ENCODE measurements at regions not wholly inside any gene's neighbourhood (a gene's known extent, or its start where the extent isn't known, plus 50 kb on each side); places are given as distances from the start of the nearest gene placed in this dataset.

GRCh38 chr14:97218691-97219430 lies 421.7 kb downstream of the VRK1 start:
- TF ChIP-seq CEBPB (IDR thresholded peaks at IDR 0.05): no peak
- no peak for TF ChIP-seq FOXM1 (IDR thresholded peaks at IDR 0.05; ENCODE audit: borderline replicate concordance, low read depth)

GRCh38 chr14:97219431-97220017 lies 422.3 kb downstream of the VRK1 start:
- TF ChIP-seq RAD21 (IDR thresholded peaks at IDR 0.05; ENCODE audit: low read depth) (no peak), TCF12 (IDR thresholded peaks at IDR 0.05; ENCODE audit: low read depth) (no peak), FOXM1 (IDR thresholded peaks at IDR 0.05; ENCODE audit: borderline replicate concordance, low read depth) (no peak), REST (IDR thresholded peaks at IDR 0.05; ENCODE audit: low read depth) (no peak)

- no peak for TF ChIP-seq TCF12 (IDR thresholded peaks at IDR 0.05; ENCODE audit: low read depth)
- TF ChIP-seq TAF1 (IDR thresholded peaks at IDR 0.05; ENCODE audit: low read depth): no peak
- no peak for TF ChIP-seq NFIC (IDR thresholded peaks at IDR 0.05)
- TF ChIP-seq YY1 (IDR thresholded peaks at IDR 0.05; ENCODE audit: low read depth): no peak
- no peak for TF ChIP-seq USF1 (IDR thresholded peaks at IDR 0.05)
- no peak for TF ChIP-seq RAD21 (IDR thresholded peaks at IDR 0.05; ENCODE audit: low read depth)
Observed at GRCh38 chr14:97221572-97222285, 424.5 kb downstream of the VRK1 start.

- TF ChIP-seq ZBTB7A (IDR thresholded peaks at IDR 0.05; ENCODE audit: low read depth) (no peak), EGR1 (IDR thresholded peaks at IDR 0.05) (no peak), EP300 (IDR thresholded peaks at IDR 0.05; ENCODE audit: borderline replicate concordance) (no peak), NFIC (IDR thresholded peaks at IDR 0.05) (no peak), FOXM1 (IDR thresholded peaks at IDR 0.05; ENCODE audit: borderline replicate concordance, low read depth) (no peak), RAD21 (IDR thresholded peaks at IDR 0.05; ENCODE audit: low read depth) (no peak), TCF12 (IDR thresholded peaks at IDR 0.05; ENCODE audit: low read depth) (no peak), USF1 (IDR thresholded peaks at IDR 0.05) (no peak), TEAD4 (IDR thresholded peaks at IDR 0.05) (no peak), CREB1 (IDR thresholded peaks at IDR 0.05; ENCODE audit: low read depth) (no peak), YY1 (IDR thresholded peaks at IDR 0.05; ENCODE audit: low read depth) (no peak), REST (IDR thresholded peaks at IDR 0.05; ENCODE audit: low read depth) (no peak), TAF1 (IDR thresholded peaks at IDR 0.05; ENCODE audit: low read depth) (no peak), CEBPB (IDR thresholded peaks at IDR 0.05) (no peak), MAX (IDR thresholded peaks at IDR 0.05) (no peak)
Observed at GRCh38 chr14:97224016-97224415, 426.8 kb downstream of the VRK1 start.

GRCh38 chr14:97230051-97230450 lies 432.9 kb downstream of the VRK1 start:
- TF ChIP-seq USF1 (IDR thresholded peaks at IDR 0.05) (no peak), MAX (IDR thresholded peaks at IDR 0.05) (no peak), EGR1 (IDR thresholded peaks at IDR 0.05) (no peak), TCF12 (IDR thresholded peaks at IDR 0.05; ENCODE audit: low read depth) (no peak), REST (IDR thresholded peaks at IDR 0.05; ENCODE audit: low read depth) (no peak), FOXM1 (IDR thresholded peaks at IDR 0.05; ENCODE audit: borderline replicate concordance, low read depth) (no peak), ZBTB7A (IDR thresholded peaks at IDR 0.05; ENCODE audit: low read depth) (no peak), TAF1 (IDR thresholded peaks at IDR 0.05; ENCODE audit: low read depth) (no peak), NFIC (IDR thresholded peaks at IDR 0.05) (no peak), RAD21 (IDR thresholded peaks at IDR 0.05; ENCODE audit: low read depth) (no peak), YY1 (IDR thresholded peaks at IDR 0.05; ENCODE audit: low read depth) (no peak), TEAD4 (IDR thresholded peaks at IDR 0.05) (no peak), CREB1 (IDR thresholded peaks at IDR 0.05; ENCODE audit: low read depth) (no peak), EP300 (IDR thresholded peaks at IDR 0.05; ENCODE audit: borderline replicate concordance) (no peak), CEBPB (IDR thresholded peaks at IDR 0.05) (no peak)
